ENCODE measurements at regions not wholly inside any gene's neighbourhood (a gene's known extent, or its start where the extent isn't known, plus 50 kb on each side); places are given as distances from the start of the nearest gene placed in this dataset.

GRCh38 chr20:48302844-48303542 is 517.7 kb upstream of the SULF2 start:
- no peak for TF ChIP-seq NRF1 (conservative IDR thresholded peaks at IDR 0.05; ENCODE audit: low read depth, low read length)
- TF ChIP-seq MAX (IDR thresholded peaks at IDR 0.05; ENCODE audit: low read depth, low read length): no peak
- TF ChIP-seq POLR2AphosphoS5 (IDR thresholded peaks at IDR 0.05; ENCODE audit: low read length): no peak
- no peak for TF ChIP-seq SMC3 (IDR thresholded peaks at IDR 0.05; ENCODE audit: borderline replicate concordance, low read length)
